HCT116 (cell line): ENCODE measurements at regions not wholly inside any gene's neighbourhood (a gene's known extent, or its start where the extent isn't known, plus 50 kb on each side); places are given as distances from the start of the nearest gene placed in this dataset.

Source experiments
- ATAC-seq: fragments of 200-7000 bp; cut with Tn5 transposase; 2 replicates; pipeline ENCODE4 v1.9.1; 2020; ENCODE audit warnings: mild to moderate bottlenecking, moderate library complexity
- BruUV-seq: library from RNA; stranded (reverse); fragments of 400-500 nt; replicated peaks from 2 replicates; lab custom pipeline; 2021; lab: Mats Ljungman, UMichigan
- CTCF ChIA-PET: fragments of 300-600 bp; sonication (Branson Sonifier 250); formaldehyde crosslinking; loops from one replicate; lab custom pipeline; 2021; ENCODE audit warnings: antibody characterized with exemption; lab: Charles Lee
- POLR2A ChIA-PET: fragments of 300-600, 350-600 bp; sonication (Branson Sonifier 250); formaldehyde crosslinking; loops from one replicate; lab custom pipeline; 2021; ENCODE audit warnings: antibody characterized with exemption; lab: Charles Lee
- RAD21 ChIA-PET, 2 experiments: fragments of 300-600 bp; sonication (Branson Sonifier 250); formaldehyde crosslinking; loops; one replicate each; lab custom pipeline; 2023; ENCODE audit warnings: low total read pairs in 2 of 2; ENCODE audit not compliant: uncharacterized antibody in 2 of 2, unreplicated experiment in 2 of 2, low non-redundant PET in 1 of 2; lab: Charles Lee
- DNase-seq: peaks from one replicate; pipeline ENCODE4 v3.0.0-alpha.2; 2010; ENCODE audit warnings: low read depth, low spot score
- H2AFZ ChIP-seq: fragments of 200-600 bp; shearing (Covaris generic), sonication (generic); 2 replicates; pipeline ENCODE4 v1.6.1; 2017; ENCODE audit warnings: low read depth, mixed run types, mixed read lengths, antibody characterized with exemption, low read length; ENCODE audit not compliant: poor library complexity, severe bottlenecking
- H3K27ac ChIP-seq: 2 replicates; pipeline ENCODE4 v1.5.1; 2012; ENCODE audit warnings: low read depth, low read length
- H3K27me3 ChIP-seq: fragments of 200-600 bp; sonication (generic); 2 replicates; pipeline ENCODE4 v1.6.1; 2016; ENCODE audit warnings: mixed run types, low read length, mixed read lengths; ENCODE audit not compliant: insufficient read depth
- H3K36me3 ChIP-seq, 2 experiments: fragments of 200-500 bp in 1 of 2; fragments of 200-600 bp in 1 of 2; sonication (Bioruptor generic) in 1 of 2; sonication (generic) in 1 of 2; 2 replicates each; pipeline versions ENCODE4 v1.5.1 to v1.6.1; 2014 to 2016; ENCODE audit warnings: low read length in 2 of 2, inconsistent platforms in 1 of 2, mixed read lengths in 1 of 2, mixed run types in 1 of 2; ENCODE audit not compliant: insufficient read depth in 2 of 2, control insufficient read depth in 1 of 2
- H3K4me1 ChIP-seq, 2 experiments: fragments of 200-600 bp in 1 of 2; sonication (generic) in 1 of 2; 2 replicates each; pipeline versions ENCODE4 v1.5.1 to v1.6.1; 2012 to 2017; ENCODE audit warnings: low read length in 2 of 2, inconsistent platforms in 1 of 2, mild to moderate bottlenecking in 1 of 2, mixed read lengths in 1 of 2, mixed run types in 1 of 2, moderate library complexity in 1 of 2; ENCODE audit not compliant: insufficient read depth in 2 of 2, control insufficient read depth in 1 of 2
- H3K4me2 ChIP-seq: fragments of 200-600 bp; sonication (generic); 2 replicates; pipeline ENCODE4 v1.6.1; 2017; ENCODE audit warnings: mixed run types, low read length, mixed read lengths
- H3K4me3 ChIP-seq, 2 experiments: fragments of 200-600 bp in 1 of 2; sonication (generic) in 1 of 2; replicated peaks in 1 of 2; 2 replicates each; pipeline ENCODE4 v1.5.1; 2011 to 2016; ENCODE audit warnings: low read length in 2 of 2, control low read depth in 1 of 2, low read depth in 1 of 2, mild to moderate bottlenecking in 1 of 2, mixed read lengths in 1 of 2, mixed run types in 1 of 2
- H3K79me2 ChIP-seq: fragments of 200-600 bp; sonication (generic); 2 replicates; pipeline ENCODE4 v1.6.1; 2017; ENCODE audit warnings: mild to moderate bottlenecking, mixed run types, low read length, moderate library complexity, mixed read lengths; ENCODE audit not compliant: insufficient read depth
- H3K9ac ChIP-seq: fragments of 200-600 bp; sonication (generic); 2 replicates; pipeline ENCODE4 v1.6.1; 2016; ENCODE audit warnings: low read length, mixed read lengths
- H3K9me2 ChIP-seq: fragments of 200-600 bp; sonication (generic), shearing (Covaris generic); 2 replicates; pipeline ENCODE4 v1.6.1; 2017; ENCODE audit warnings: mixed run types, mild to moderate bottlenecking, moderate library complexity; ENCODE audit not compliant: insufficient read depth
- H3K9me3 ChIP-seq, 2 experiments: fragments of 200-500 bp in 1 of 2; fragments of 200-600 bp in 1 of 2; sonication (Bioruptor generic) in 1 of 2; sonication (generic) in 1 of 2; 2 replicates each; pipeline ENCODE4 v1.6.1; 2014 to 2017; ENCODE audit warnings: low read length in 2 of 2, mixed read lengths in 2 of 2, inconsistent platforms in 1 of 2, low read depth in 1 of 2, mild to moderate bottlenecking in 1 of 2, mixed run types in 1 of 2, moderate library complexity in 1 of 2; ENCODE audit not compliant: control insufficient read depth in 1 of 2, insufficient read depth in 1 of 2
- H4K20me1 ChIP-seq: fragments of 200-600 bp; sonication (generic), shearing (Covaris generic); 2 replicates; pipeline ENCODE4 v1.6.1; 2017; ENCODE audit warnings: mixed run types, mild to moderate bottlenecking, moderate library complexity; ENCODE audit not compliant: insufficient read depth
- EGR1 ChIP-seq: IDR thresholded peaks from 2 replicates; pipeline ENCODE4 v1.6.1; 2012; ENCODE audit warnings: low read depth
- EZH2 ChIP-seq: fragments of 200-600 bp; sonication (generic); IDR thresholded peaks from 2 replicates; pipeline ENCODE4 v1.6.1; 2017; ENCODE audit warnings: antibody characterized with exemption, mixed run types
- EZH2phosphoT487 ChIP-seq: fragments of 200-600 bp; IDR thresholded peaks from 2 replicates; pipeline ENCODE4 v1.6.1; 2018; ENCODE audit warnings: antibody characterized with exemption, borderline replicate concordance
- FOSL1 ChIP-seq: IDR thresholded peaks from 2 replicates; pipeline ENCODE4 v1.6.1; 2012; ENCODE audit warnings: low read depth
- MAX ChIP-seq: IDR thresholded peaks from 2 replicates; pipeline ENCODE4 v1.6.1; 2012
- POLR2A ChIP-seq: IDR thresholded peaks from 2 replicates; pipeline ENCODE4 v1.7.0; 2011; ENCODE audit warnings: borderline replicate concordance; ENCODE audit not compliant: insufficient read depth, insufficient read length; ENCODE audit errors: extremely low read depth
- RAD21 ChIP-seq: IDR thresholded peaks from 2 replicates; pipeline ENCODE4 v1.6.1; 2012; ENCODE audit warnings: low read depth, mild to moderate bottlenecking
- REST ChIP-seq: IDR thresholded peaks from 2 replicates; pipeline ENCODE4 v1.6.1; 2012; ENCODE audit warnings: low read depth
- SIN3A ChIP-seq: IDR thresholded peaks from 2 replicates; pipeline ENCODE4 v1.6.1; 2012; ENCODE audit warnings: low read depth
- SP1 ChIP-seq: IDR thresholded peaks from 2 replicates; pipeline ENCODE4 v1.6.1; 2012; ENCODE audit warnings: low read depth
- SRF ChIP-seq: IDR thresholded peaks from 2 replicates; pipeline ENCODE4 v1.6.1; 2012; ENCODE audit warnings: low read depth
- ZNF274 ChIP-seq: fragments of 200-500 bp; sonication (Bioruptor generic); IDR thresholded peaks from 2 replicates; pipeline ENCODE4 v1.6.1; 2014; ENCODE audit warnings: mild to moderate bottlenecking, low read depth, low read length, inconsistent platforms
- intact Hi-C: fragments of 100-400 bp; cut with micrococcal nuclease; formaldehyde crosslinking; loops from 2 replicates; pipeline ENCODE4 v1.10.0; 2022
- TF ChIP-seq, protein P1 (sequence below), 3 experiments: fragments of 200-600 bp in 1 of 3; sonication (generic) in 1 of 3; IDR thresholded peaks in 2 of 3; conservative IDR thresholded peaks in 1 of 3; 2 replicates each; pipeline ENCODE4 v1.5.1; 2012 to 2017; ENCODE audit warnings: low read depth in 2 of 3, low read length in 2 of 3, antibody characterized with exemption in 1 of 3, borderline replicate concordance in 1 of 3, control low read depth in 1 of 3, mild to moderate bottlenecking in 1 of 3, mixed read lengths in 1 of 3, mixed run types in 1 of 3, moderate library complexity in 1 of 3; ENCODE audit not compliant: insufficient read depth in 1 of 3
- TF ChIP-seq, protein P2 (sequence below): IDR thresholded peaks from 2 replicates; pipeline ENCODE4 v1.6.1; 2012

DNA sequence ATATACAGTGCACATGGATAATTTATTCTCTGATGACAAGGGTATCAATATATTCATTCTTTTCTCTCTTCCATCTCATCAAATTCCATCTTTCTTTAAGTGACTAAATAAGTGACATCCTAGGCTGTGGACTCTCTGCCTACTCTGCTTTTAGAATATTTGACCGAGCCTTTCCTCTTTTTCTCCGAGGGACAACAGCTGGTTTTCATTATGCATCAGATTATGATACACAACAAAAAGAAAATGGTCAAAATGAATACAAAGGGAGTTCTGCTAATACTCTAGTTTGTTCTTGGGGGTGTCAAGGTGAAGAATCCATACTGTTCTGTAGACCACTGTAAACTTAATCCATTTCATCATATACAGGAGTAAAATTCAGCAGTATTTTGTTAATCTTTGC lies 942.6 kb downstream of the KCNJ2 start:
- H3K27me3 ChIP-seq, result no peaks in the 10 kb centered on the region
- H4K20me1 ChIP-seq, result no peaks in the 10 kb centered on the region
- POLR2A ChIA-PET, result no interaction called here
- no peaks in the 10 kb centered on the region for H3K79me2 ChIP-seq
- H3K9me3 ChIP-seq, result no peaks in the 10 kb centered on the region
- DNase-seq (no peak), ATAC-seq (no peak)
- no peak overlapping the region for H3K4me3 ChIP-seq
- no peaks in the 10 kb centered on the region for H3K9me2 ChIP-seq
- no peak overlapping the region for H3K4me2 ChIP-seq
- no peak overlapping the region for H3K27ac ChIP-seq
- no peaks in the 10 kb centered on the region for H3K36me3 ChIP-seq
- no peak overlapping the region for H3K9ac ChIP-seq
- TF ChIP-seq POLR2A, result no peak
- BruUV-seq, result no TSS peak
- CTCF ChIA-PET, result no interaction called here
- RAD21 ChIA-PET, result no interaction called here
- H2AFZ ChIP-seq, result no peak overlapping the region
- intact Hi-C loops, result no loop called here
- peaks cover 0 to 7% of the 10 kb centered on the region in 2 experiments; a peak in 1 of 4 replicates for H3K4me1 ChIP-seq

GRCh38 chr17:71113347-71113746 lies 944.0 kb downstream of the KCNJ2 start:
- CTCF ChIA-PET, result no interaction called here
- no TSS peak for BruUV-seq
- intact Hi-C loops, result no loop called here
- no peak for TF ChIP-seq EGR1
- no peak for TF ChIP-seq SRF
- TF ChIP-seq, protein P1, sequence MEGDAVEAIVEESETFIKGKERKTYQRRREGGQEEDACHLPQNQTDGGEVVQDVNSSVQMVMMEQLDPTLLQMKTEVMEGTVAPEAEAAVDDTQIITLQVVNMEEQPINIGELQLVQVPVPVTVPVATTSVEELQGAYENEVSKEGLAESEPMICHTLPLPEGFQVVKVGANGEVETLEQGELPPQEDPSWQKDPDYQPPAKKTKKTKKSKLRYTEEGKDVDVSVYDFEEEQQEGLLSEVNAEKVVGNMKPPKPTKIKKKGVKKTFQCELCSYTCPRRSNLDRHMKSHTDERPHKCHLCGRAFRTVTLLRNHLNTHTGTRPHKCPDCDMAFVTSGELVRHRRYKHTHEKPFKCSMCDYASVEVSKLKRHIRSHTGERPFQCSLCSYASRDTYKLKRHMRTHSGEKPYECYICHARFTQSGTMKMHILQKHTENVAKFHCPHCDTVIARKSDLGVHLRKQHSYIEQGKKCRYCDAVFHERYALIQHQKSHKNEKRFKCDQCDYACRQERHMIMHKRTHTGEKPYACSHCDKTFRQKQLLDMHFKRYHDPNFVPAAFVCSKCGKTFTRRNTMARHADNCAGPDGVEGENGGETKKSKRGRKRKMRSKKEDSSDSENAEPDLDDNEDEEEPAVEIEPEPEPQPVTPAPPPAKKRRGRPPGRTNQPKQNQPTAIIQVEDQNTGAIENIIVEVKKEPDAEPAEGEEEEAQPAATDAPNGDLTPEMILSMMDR (IDR thresholded peaks at IDR 0.05 in 2 of 3, conservative IDR thresholded peaks at IDR 0.05 in 1 of 3; ENCODE audit: borderline replicate concordance in 1 of 3, insufficient read depth in 1 of 3, low read depth in 2 of 3, low read length in 2 of 3), result no peak
- TF ChIP-seq, protein P2, sequence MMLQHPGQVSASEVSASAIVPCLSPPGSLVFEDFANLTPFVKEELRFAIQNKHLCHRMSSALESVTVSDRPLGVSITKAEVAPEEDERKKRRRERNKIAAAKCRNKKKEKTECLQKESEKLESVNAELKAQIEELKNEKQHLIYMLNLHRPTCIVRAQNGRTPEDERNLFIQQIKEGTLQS, result no peak
- TF ChIP-seq FOSL1, result no peak
- TF ChIP-seq REST, result no peak
- no peak for TF ChIP-seq SP1
- TF ChIP-seq SIN3A, result no peak
- TF ChIP-seq RAD21, result no peak
- TF ChIP-seq EZH2phosphoT487, result no peak
- TF ChIP-seq ZNF274, result no peak
- TF ChIP-seq MAX, result no peak
- no peak for TF ChIP-seq POLR2A
- TF ChIP-seq EZH2, result no peak

More at GRCh38 chr17:71113347-71113746, 944.0 kb downstream of the KCNJ2 start:
- ChIA-PET RAD21 (no interaction called here), POLR2A (no interaction called here)
- Histone ChIP-seq H3K4me2 (no peak overlapping the region), H3K79me2 (no peaks in the 10 kb centered on the region), H3K4me3 (no peak overlapping the region), H3K9me3 (no peaks in the 10 kb centered on the region), H4K20me1 (no peaks in the 10 kb centered on the region), H3K27ac (no peak overlapping the region), H3K27me3 (no peaks in the 10 kb centered on the region), H3K4me1 (peaks cover 0 to 7% of the 10 kb centered on the region in 2 experiments; a peak in 1 of 4 replicates), H3K9me2 (no peaks in the 10 kb centered on the region), H2AFZ (no peak overlapping the region), H3K9ac (no peak overlapping the region), H3K36me3 (no peaks in the 10 kb centered on the region)
- ATAC-seq (no peak), DNase-seq (no peak)
